ENCODE measurements at regions not wholly inside any gene's neighbourhood (a gene's known extent, or its start where the extent isn't known, plus 50 kb on each side); places are given as distances from the start of the nearest gene placed in this dataset.

DNA sequence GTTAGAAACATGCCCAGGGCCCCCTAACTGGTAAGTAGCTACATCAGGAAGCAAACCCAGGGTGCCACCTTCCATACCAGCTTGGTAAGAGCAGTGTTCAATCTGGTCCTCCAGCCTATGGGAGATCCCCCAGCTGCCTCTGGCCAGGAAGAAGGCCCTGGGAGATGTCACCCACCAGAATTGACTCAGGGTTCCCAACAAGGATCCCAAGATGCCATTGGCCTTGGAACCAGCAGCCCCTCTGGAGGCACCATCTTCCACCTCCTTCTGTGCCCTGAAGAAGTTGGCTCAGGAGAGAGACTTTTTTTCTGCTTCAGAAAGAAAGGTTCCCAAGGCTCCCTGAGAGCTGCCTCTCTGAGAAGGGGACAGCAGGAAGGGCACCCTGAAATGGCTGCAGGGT, 56.6 kb upstream of the IL17B start:
- peak overlapping the region; percentile 71 for H3K27ac ChIP-seq
- TF ChIP-seq, protein P1, sequence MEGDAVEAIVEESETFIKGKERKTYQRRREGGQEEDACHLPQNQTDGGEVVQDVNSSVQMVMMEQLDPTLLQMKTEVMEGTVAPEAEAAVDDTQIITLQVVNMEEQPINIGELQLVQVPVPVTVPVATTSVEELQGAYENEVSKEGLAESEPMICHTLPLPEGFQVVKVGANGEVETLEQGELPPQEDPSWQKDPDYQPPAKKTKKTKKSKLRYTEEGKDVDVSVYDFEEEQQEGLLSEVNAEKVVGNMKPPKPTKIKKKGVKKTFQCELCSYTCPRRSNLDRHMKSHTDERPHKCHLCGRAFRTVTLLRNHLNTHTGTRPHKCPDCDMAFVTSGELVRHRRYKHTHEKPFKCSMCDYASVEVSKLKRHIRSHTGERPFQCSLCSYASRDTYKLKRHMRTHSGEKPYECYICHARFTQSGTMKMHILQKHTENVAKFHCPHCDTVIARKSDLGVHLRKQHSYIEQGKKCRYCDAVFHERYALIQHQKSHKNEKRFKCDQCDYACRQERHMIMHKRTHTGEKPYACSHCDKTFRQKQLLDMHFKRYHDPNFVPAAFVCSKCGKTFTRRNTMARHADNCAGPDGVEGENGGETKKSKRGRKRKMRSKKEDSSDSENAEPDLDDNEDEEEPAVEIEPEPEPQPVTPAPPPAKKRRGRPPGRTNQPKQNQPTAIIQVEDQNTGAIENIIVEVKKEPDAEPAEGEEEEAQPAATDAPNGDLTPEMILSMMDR (conservative IDR thresholded peaks at IDR 0.05), result no peak

DNA sequence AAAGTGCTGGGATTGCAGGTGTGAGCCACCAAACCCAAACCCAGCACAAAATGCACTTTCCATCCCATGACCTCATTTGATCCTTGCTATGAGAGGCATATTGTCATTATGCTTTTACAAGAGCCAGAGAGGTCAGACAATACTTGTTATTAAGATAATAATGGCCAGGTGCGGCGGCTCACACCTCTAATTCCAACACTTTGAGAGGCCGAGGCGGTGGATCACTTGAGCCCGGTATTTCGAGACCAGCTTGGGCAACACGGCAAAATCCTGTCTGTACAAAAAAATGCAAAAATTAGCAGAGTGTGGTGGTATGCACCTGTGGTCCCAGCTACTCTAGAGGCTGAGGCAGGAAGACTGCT, 55.9 kb upstream of the IL17B start:
- no peak overlapping the region; the same call in 1 of the 2 replicates for H3K27ac ChIP-seq
- TF ChIP-seq, protein P1 (conservative IDR thresholded peaks at IDR 0.05), result no peak

DNA sequence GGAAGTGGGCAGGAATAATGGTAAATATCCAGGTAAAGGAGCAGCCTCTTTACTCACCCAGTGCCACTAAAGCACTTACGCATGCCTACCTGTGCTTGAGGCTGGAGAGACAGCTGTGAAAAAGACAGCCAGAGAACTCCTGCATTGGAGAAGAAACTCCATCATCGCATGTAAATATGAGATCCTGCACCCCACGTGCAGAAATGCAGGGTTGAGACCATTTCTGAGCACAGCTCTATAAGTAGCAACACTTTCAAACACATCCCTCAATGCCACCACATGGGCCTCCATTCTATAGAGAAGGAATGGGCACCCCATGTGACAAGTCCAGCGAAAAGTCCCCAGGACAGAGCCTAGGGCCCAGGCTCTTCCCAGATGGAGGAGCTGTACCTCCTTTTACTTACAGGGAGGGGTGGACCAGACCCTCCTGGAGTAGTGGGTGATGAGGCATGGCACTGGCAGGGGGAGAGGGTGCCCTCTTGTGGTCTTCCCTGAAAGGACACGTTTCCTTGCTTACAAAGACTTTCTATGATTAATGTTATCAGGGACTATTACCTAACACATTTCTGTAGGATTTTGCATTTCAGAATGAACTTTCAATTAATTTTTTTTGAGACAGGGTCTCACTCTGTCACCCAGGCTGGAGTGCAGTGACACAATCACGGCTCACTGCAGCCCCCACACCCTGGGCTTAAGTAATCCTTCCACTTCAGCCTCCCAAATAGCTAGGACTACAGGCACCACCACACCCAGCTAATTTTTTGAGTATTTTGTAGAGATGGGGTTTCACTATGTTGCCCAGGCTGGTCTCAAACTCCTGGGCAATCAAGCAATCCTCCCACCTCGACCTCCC, 55.3 kb upstream of the IL17B start:
- TF ChIP-seq, protein P1 (conservative IDR thresholded peaks at IDR 0.05), result peak; percentile 90

DNA sequence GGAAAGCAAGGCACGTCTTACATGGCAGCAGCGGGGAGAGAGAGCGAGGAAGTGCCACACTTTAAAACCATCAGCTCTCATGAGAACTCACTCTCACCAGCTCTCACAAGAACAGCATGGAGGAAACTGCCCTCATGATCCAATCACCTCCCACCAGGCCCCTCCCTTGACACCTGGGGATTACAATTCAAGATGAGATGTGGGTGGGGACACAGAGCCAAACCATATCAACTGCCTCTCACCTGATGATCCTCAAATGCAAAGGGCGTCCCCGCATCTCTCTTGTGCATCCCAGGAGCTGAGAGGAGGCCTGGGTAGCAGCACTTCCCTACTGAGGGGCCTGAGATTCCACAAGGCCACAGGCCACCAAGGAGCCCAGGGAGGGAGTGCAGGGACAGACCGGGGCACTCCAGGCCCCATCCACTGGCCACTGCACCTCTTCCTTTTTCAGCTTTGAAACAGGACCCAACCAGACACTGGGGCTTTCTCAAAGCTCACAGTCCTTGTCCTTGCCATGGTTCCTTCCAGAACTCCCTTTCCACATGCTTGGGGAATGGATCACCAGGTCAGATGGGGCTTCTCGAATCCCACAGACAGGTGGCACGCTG, 54.5 kb upstream of the IL17B start:
- TF ChIP-seq, protein P1 (conservative IDR thresholded peaks at IDR 0.05), result no peak
- H3K27ac ChIP-seq, result no peak overlapping the region

More for the DNA sequence above, 55.3 kb upstream of the IL17B start:
- no peak overlapping the region; the same call in 1 of the 2 replicates for H3K27ac ChIP-seq

DNA sequence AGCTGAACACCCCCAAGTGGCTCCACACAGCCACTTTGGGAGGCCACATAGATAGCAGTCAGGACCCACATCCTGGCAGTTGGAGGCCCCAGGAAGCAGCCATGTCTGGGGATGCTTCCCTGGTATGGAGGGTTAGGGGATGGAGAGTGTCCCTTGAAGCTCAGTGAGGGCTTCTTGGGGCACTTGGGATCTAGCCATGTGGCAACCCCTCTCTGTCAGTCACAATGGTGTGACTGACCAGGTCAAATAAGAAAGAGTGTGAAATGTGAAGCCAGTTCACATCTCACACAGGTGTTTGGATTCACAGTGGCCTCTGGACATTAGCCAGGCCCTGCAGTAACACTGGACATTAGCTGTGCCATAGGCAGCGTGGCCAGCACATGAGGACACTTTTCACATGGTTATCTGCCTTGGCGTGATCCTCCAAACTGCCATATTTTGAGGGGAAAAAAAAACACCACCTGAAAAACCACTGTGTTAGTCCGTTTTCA, 53.9 kb upstream of the IL17B start:
- no peak overlapping the region for H3K27ac ChIP-seq
- TF ChIP-seq, protein P1 (conservative IDR thresholded peaks at IDR 0.05), result no peak

DNA sequence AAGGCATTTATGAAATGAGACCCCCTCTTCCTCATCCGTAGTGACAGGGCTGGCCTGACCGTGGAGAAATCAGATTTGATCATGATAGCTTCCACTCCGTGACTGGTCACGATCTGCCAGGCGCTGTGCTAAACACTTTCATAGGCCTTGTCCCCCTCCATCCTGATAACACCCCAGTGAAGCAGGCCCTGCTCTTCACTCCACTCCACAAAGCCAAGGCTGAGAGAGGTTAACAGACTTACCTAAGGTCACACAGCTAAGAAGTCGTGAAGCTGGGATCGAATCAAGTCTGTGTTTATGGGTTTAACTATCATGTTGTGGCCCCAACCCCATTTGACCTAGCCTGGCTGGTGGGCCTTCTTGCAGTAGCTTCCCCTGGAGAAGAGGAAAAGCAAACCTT, 53.3 kb upstream of the IL17B start:
- no peak overlapping the region for H3K27ac ChIP-seq
- TF ChIP-seq, protein P1 (conservative IDR thresholded peaks at IDR 0.05), result no peak
